NCI-H2196 (cell line): ENCODE measurements at regions not wholly inside any gene's neighbourhood (a gene's known extent, or its start where the extent isn't known, plus 50 kb on each side); places are given as distances from the start of the nearest gene placed in this dataset.
"Not testable (repeated sequence)": the region's sequence is repeated elsewhere in the genome, so short reads cannot be mapped to it uniquely, and the experiment has no call there.

Experiments
- DNase-seq: peaks from one replicate; lab custom pipeline; 2025; ENCODE audit not compliant: unreplicated experiment; lab: John Stamatoyannopoulos, UW

DNA sequence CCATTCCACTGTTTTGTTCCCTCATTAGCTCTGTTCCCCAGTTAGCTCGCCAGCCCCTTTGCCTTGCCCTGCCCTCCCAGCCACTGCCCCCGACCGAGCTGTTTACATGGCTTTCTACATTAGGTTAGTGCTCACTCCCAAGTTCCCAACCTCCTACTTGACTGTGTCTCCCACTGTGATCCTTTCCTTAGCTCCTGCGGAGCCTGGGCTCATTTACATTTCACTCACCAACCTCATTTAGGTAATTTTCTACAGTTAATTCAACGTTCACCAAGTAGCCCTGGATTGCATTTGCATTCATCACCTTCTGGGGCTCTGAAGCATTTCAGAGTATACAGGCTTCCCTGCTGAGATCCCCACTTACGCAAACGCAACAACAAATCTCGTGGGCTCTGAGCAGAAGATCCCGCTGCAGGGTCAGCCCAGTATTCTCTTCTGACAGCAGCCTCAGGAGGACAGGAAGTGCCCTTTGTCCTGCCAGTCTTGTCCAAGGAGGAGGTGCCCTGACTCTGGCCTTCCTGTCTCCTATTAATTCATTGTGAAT, 325.8 kb upstream of the CCL2 start:
- DNase-seq: no peak

DNA sequence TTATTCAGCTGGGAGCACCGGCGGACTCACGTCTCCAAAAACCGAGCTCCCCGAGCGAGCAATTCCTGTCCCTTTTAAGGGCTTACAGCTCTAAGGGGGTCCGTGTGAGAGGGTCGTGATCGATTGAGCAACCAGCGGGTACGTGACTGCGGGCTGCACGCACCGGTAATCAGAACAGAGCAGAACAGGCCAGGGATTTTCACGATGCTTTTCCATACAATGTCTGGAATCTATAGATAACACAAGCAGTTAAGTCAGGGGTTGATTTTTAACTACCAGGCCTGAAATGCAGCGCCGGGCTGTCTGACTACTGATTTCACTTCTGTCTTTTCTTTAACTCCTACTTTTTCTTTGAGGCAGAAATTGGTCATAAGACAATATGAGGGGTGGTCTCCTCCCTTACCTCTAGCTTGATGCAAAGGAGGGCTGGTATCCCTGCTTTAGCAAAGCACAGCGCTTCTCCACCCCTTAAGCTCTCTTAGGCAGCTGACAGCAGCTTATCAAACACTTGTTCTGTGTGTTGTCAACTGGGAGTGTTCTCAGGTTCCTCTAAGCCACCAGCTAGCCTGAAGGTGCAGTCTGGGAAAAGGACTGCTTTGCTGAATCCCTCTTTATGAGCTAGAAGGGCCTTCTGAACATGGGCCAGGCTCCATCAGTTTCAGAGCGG, 323.8 kb upstream of the CCL2 start:
- DNase-seq: not testable (repeated sequence)

DNA sequence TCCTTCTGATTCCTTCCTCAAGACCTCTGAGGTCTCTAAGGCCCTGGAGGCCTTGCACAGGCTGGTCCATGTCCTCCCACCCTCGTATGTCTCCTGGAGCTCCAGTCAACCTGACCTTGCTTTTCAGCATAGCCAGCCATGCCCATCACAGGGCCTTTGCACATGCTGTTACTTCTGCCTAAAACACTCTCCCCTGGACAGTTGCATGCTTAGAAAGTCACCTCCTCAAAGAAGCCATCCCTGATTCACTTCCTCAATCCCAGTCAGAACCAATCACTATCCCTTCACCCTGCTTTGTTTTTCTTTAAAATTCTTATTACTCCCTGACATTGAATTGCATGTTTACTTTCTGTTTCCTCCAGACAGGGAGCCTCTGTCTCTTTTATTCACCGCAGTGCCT, 322.1 kb upstream of the CCL2 start:
- no peak for DNase-seq

DNA sequence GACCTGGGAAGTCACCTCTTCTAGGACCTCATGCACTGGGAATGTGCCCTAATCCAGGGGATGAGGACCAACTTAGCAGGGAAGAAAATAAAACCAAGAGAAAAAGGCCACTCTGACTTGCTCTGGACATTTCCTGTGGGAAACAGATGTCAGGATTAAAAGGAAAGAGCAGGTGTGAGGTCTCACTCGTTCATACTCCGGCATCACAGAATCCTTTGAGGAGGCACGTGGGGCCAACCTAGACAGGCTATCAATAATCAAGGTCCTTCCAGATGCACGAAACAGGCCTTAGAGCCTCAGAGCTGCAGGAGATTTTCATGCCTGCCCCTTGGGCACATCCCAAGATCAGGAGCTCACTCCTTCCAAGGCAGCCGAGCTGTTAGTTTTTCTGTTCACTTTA, 321.5 kb upstream of the CCL2 start:
- DNase-seq: no peak

GRCh38 chr17:33934696-33935095, 320.4 kb upstream of the CCL2 start:
- DNase-seq: no peak

- DNase-seq: no peak
Measured at GRCh38 chr17:33935822-33936221, 319.3 kb upstream of the CCL2 start.

DNA sequence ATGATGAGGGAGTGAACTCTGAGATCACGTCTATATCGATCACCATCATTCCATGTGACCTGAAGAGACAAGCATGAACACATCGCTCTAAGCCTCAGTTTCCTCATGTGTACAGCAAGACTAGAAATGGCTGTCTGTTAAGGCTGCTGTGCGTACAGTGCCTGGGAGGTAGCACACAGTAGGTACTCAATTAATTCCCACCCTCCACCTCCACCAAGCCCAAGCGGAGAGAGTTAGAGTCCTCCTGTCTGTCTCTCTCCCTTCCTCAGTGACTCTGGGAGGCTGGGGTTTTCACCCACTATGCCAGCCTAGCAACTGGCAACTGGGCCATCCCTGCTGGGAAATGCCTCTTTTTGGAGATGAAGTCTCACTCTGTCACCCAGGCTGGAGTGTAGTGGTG, 318.3 kb upstream of the CCL2 start:
- DNase-seq: no peak

GRCh38 chr17:33939959-33940358, 315.1 kb upstream of the CCL2 start:
- DNase-seq: no peak

DNA sequence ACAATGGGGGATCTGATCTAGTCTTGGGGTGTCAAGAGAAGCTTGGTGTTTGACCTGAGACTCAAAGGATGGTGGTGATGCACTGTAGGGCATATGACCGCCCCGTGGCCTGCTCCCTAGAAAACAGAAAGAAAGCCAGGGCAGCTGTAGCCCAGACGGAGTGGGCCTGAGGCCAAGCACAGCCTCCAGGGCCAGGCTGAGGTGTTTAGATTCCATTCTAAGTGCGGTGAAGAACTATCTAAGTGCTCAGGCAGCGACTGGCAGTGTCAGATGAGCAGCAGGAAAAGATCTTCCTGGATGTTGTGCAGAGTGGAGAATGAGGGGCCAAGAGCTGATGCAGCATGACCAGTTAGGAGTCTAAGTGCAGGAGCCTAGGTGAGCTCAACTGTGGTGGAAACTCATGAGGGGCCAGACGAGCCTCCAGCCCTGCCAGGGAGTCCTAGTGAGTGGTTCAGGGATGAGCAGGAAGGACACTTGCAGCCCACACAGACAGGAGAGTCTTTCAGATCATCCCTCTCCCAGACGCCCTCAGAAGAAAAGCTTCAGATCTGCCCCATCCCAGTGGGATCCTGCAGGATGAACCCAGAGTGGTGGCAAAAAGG, 314.2 kb upstream of the CCL2 start:
- DNase-seq: no peak

DNA sequence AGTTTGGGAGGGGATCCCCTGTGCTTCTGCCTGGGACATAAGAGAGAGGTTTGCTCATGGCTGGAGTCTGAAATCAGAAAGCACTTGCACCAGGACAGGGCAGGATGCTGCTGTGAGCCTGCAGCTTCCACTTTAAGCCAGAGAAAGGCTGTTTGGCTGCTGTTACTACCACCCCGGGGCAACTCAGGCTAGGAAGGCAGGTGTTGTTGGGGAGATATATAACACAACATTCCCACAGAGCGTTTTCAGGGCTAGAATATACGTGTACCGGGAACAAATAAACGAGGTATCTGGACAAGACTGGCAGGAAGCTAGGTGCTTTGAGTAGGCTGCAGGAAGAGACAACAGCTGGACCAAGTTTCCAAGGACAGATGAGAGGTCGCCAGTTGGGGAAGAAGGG, 313.3 kb upstream of the CCL2 start:
- DNase-seq: no peak

GRCh38 chr17:33942414-33942813, 312.7 kb upstream of the CCL2 start:
- DNase-seq: no peak

GRCh38 chr17:33944412-33944811, 310.7 kb upstream of the CCL2 start:
- no peak for DNase-seq

GRCh38 chr17:33944826-33945225, 310.3 kb upstream of the CCL2 start:
- DNase-seq: no peak

- no peak for DNase-seq
Measured at GRCh38 chr17:33945646-33946546, 309.2 kb upstream of the CCL2 start.

DNA sequence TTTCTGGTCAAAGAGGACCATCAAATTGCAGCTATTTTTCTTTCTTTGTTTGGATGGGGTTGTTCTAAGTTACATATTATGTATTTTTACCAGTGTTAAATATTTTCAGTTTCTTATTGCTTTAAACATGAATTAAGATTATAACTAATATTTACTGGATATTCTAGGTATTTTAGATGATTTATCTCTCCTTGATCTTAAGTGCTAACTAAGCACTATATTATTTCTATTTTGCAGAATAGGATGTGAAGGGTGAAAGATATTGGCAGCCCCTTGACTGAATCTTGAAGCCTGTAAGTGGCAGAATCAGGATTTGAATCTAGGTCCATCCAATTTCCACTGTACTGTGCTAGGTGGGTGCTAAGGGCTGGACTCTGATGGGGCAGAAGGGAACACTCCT, 307.3 kb upstream of the CCL2 start:
- no peak for DNase-seq

- no peak for DNase-seq
Measured at GRCh38 chr17:33948309-33948708, 306.8 kb upstream of the CCL2 start.

GRCh38 chr17:33949100-33949499, 306.0 kb upstream of the CCL2 start:
- no peak for DNase-seq

DNA sequence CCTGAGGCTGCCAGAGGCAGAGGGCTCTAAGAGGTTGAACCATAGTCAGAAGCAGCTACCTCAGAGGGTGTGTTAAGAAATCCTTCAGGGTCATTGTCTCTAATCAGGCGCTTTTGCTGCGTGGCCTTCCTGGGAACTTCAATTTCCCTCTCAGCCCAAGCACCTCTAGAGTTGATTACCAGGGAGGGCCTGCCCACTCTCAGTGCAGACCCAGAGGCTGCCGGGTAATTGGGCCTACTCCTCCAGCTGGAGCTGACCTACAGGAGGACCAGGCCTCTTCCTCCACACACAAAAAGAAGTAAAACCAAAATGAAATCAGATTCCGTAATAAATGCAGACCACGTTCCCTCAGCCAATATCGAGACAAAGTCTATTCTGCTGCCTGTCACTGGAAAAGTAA, 305.0 kb upstream of the CCL2 start:
- DNase-seq: no peak

- DNase-seq: no peak
Measured at GRCh38 chr17:33952425-33952824, 302.7 kb upstream of the CCL2 start.

DNA sequence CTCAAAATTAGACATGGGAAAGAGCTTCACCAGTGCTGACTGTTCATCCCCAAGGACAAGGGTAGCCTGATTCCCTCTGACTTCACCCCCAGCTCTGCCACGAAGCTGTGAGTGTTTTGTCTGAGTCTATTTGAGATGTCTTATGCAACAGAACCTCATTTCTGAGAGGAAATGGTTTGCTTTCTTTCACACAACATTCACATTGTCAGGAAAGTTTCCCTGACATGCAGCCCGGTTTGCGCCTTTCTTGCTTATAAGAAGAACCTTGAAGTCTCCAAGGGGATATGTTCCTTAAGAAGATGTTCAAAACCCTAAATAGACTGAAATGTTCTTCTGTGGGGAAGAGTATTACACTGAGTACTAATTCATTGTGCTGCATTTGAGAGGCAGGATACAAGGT, 300.5 kb upstream of the CCL2 start:
- DNase-seq: no peak

DNA sequence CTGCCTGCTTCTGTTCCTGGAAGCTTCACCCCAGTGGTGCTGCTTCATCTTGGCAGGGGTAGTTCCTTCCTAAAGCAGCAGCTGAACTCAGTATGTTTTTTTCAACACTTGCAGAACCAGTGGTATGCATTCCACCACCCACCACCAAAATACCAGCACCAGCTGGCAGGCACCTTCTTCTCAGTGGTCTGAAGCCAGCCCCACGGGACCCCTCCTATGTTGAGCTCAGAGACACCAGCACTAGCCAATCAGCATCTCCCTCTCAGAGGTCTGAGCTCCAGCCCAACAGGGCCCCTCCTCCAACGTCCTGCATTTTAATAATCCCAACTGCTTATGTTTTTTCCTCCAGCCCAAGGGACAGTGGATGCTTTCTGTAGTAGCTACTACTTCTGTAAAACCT, 299.6 kb upstream of the CCL2 start:
- DNase-seq: no peak

GRCh38 chr17:33959098-33959497, 296.0 kb upstream of the CCL2 start:
- not testable (repeated sequence) for DNase-seq
